Esophagus squamous epithelium (tissue), 5 donors: ENCODE measurements at regions not wholly inside any gene's neighbourhood (a gene's known extent, or its start where the extent isn't known, plus 50 kb on each side); places are given as distances from the start of the nearest gene placed in this dataset.

Experiments used
- DNase-seq: peaks from one replicate; lab custom pipeline; 2025; lab: John Stamatoyannopoulos, UW
- H3K27ac ChIP-seq, 4 donors: fragments of 200-600 bp; sonication (generic); one replicate each; pipeline ENCODE4 v1.5.1; 2016 to 2019; ENCODE audit warnings: mild to moderate bottlenecking in 1 of 4
- H3K27me3 ChIP-seq, 4 donors: fragments of 200-600 bp; sonication (generic); 1 replicate in 3 of 4; 2 replicates in 1 of 4; pipeline versions ENCODE4 v1.5.1 to v1.6.0; 2017 to 2021; ENCODE audit warnings: antibody characterized with exemption in 1 of 4
- H3K36me3 ChIP-seq, 3 donors: fragments of 200-600 bp; sonication (generic); one replicate each; pipeline ENCODE4 v1.5.1; 2016 to 2019
- H3K4me1 ChIP-seq, 3 donors: fragments of 200-600 bp; sonication (generic); one replicate each; pipeline ENCODE4 v1.5.1; 2017 to 2019
- H3K4me3 ChIP-seq, 4 donors: fragments of 200-600 bp; sonication (generic); 1 replicate in 3 of 4; 2 replicates in 1 of 4; pipeline ENCODE4 v1.5.1; 2016 to 2019; ENCODE audit warnings: mild to moderate bottlenecking in 2 of 4, moderate library complexity in 1 of 4
- H3K9me3 ChIP-seq, 3 donors: fragments of 200-600 bp; sonication (generic); one replicate each; pipeline ENCODE4 v1.5.1; 2016 to 2019
- CTCF ChIP-seq, 6 experiments: fragments of 450-650 bp in 4 of 6; fragments of 200-600 bp in 2 of 6; sonication (generic) in 2 of 6; IDR thresholded peaks; one replicate each; pipeline ENCODE4 v1.5.1; 2016 to 2019; ENCODE audit warnings: antibody characterized with exemption in 6 of 6, mild to moderate bottlenecking in 4 of 6, moderate library complexity in 4 of 6
- POLR2A ChIP-seq, 4 donors: fragments of 450-650 bp; IDR thresholded peaks; one replicate each; pipeline ENCODE4 v1.6.1; 2017; ENCODE audit warnings: antibody characterized with exemption in 4 of 4, mild to moderate bottlenecking in 4 of 4, moderate library complexity in 3 of 4
- WGBS, 2 donors: methylation state at CpG; one replicate each; pipeline ENCODE4 v1.1.5; 2018; 5-methylcytosine and 5-hydroxymethylcytosine counted together
- intact Hi-C: fragments of 100-400 bp; cut with DNase I; formaldehyde crosslinking; loops from one replicate; pipeline ENCODE4 v1.15.0; 2022
- donor health status: DM: yes; HTN: yes; CAD: no.

GRCh38 chr18:73739098-73739497 is 408.5 kb downstream of the FBXO15 start:
- no peak for DNase-seq
- WGBS, 2 donors = 36 to 64% methylated on average over 3 of the region's 3 CpGs
- intact Hi-C loops = no loop called here

GRCh38 chr18:73737990-73738389 is 409.6 kb downstream of the FBXO15 start:
- intact Hi-C loops = no loop called here
- no peak for TF ChIP-seq POLR2A (IDR thresholded peaks at IDR 0.05)
- no peak for TF ChIP-seq CTCF (IDR thresholded peaks at IDR 0.05)
- Histone ChIP-seq H3K27me3 (no peaks in the 10 kb centered on the region), H3K27ac (no peak overlapping the region), H3K4me3 (no peak overlapping the region), H3K36me3 (no peaks in the 10 kb centered on the region), H3K9me3 (no peaks in the 10 kb centered on the region), H3K4me1 (no peaks in the 10 kb centered on the region)
- DNase-seq = no peak

More at GRCh38 chr18:73739098-73739497, 408.5 kb downstream of the FBXO15 start:
- Histone ChIP-seq H3K36me3 (no peaks in the 10 kb centered on the region), H3K27ac (no peak overlapping the region), H3K4me3 (no peak overlapping the region), H3K27me3 (no peaks in the 10 kb centered on the region), H3K9me3 (no peaks in the 10 kb centered on the region), H3K4me1 (no peaks in the 10 kb centered on the region)
- no peak for TF ChIP-seq POLR2A (IDR thresholded peaks at IDR 0.05)
- TF ChIP-seq CTCF (IDR thresholded peaks at IDR 0.05) = no peak

- Histone ChIP-seq H3K9me3 (peaks cover 0 to under 1% (median 0%) of the 10 kb centered on the region in 3 donors), H3K27ac (no peak overlapping the region), H3K4me3 (no peak overlapping the region), H3K27me3 (no peaks in the 10 kb centered on the region), H3K4me1 (no peaks in the 10 kb centered on the region), H3K36me3 (no peaks in the 10 kb centered on the region)
- intact Hi-C loops = no loop called here
- WGBS, 2 donors = 70 to 78% methylated on average over 6 of the region's 6 CpGs
- no peak for DNase-seq
- TF ChIP-seq CTCF (IDR thresholded peaks at IDR 0.05) (no peak), POLR2A (IDR thresholded peaks at IDR 0.05) (no peak)
These were observed 411.8 kb downstream of the FBXO15 start for GRCh38 chr18:73735836-73736235.

DNA sequence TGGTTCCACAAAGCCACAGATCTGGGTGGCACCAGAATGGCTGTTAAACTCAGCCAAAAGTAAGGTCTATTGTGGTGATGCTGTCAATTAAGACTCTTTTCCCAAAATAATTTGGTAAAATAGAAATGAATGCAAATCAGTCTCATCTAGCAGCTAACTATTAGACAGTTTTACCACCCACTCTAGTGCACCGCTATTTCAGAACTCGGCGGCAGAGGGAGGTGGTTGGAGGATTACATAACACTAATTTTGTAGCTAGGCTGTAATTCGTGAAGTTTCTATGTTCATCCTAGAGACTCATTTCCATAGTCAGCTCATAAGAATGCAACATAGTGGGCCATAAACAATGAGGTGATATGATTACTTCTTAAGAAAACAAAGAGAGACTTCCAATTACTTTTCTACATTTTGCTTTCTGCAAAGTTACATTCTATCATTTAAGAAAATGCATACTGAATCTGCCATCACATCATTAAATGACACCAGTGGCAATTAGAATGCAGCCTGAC is 413.8 kb downstream of the FBXO15 start:
- H3K36me3 ChIP-seq = no peaks in the 10 kb centered on the region
- 84 to 91% methylated on average over 4 of the region's 4 CpGs for WGBS, 2 donors
- no peaks in the 10 kb centered on the region for H3K27me3 ChIP-seq
- H3K4me1 ChIP-seq = no peaks in the 10 kb centered on the region
- no peak overlapping the region for H3K4me3 ChIP-seq
- intact Hi-C loops = no loop called here
- no peak overlapping the region for H3K27ac ChIP-seq
- TF ChIP-seq POLR2A (IDR thresholded peaks at IDR 0.05) (no peak), CTCF (IDR thresholded peaks at IDR 0.05) (no peak)
- DNase-seq = no peak
- H3K9me3 ChIP-seq = peaks cover 0 to 10% (median 0%) of the 10 kb centered on the region in 3 donors

DNA sequence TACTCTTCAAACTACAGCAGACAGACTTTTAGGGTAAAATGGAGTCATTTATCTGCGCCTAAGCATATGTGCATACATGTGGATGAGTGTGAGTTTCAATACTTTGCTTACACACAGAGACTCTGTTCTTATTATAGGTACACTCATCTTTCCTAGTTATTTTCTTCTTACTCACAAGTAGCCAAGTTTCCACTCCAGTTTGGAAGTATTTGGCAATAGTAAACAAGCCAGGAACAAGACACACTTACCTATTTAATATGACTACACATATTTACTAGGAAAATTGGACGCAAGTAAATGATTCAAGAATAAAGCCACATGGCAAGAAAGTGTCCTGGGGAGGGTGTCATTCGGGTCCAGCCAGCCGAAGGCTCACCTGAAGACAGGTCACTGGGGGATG is 414.3 kb downstream of the FBXO15 start:
- Histone ChIP-seq H3K36me3 (no peaks in the 10 kb centered on the region), H3K9me3 (peaks cover 0 to 10% (median 0%) of the 10 kb centered on the region in 3 donors), H3K27ac (no peak overlapping the region), H3K4me3 (no peak overlapping the region), H3K4me1 (no peaks in the 10 kb centered on the region), H3K27me3 (no peaks in the 10 kb centered on the region)
- intact Hi-C loops = no loop called here
- no peak for TF ChIP-seq CTCF (IDR thresholded peaks at IDR 0.05)
- TF ChIP-seq POLR2A (IDR thresholded peaks at IDR 0.05) = no peak
- 66 to 81% methylated on average over 4 of the region's 4 CpGs for WGBS, 2 donors
- DNase-seq = no peak
